ENCODE measurements at regions not wholly inside any gene's neighbourhood (a gene's known extent, or its start where the extent isn't known, plus 50 kb on each side); places are given as distances from the start of the nearest gene placed in this dataset.

- Histone ChIP-seq H3K4me3 (ENCODE audit: extremely low read depth, insufficient read depth, low read length, poor library complexity, severe bottlenecking) (peak overlapping the region; percentile 45), H3K4me1 (ENCODE audit: control insufficient read depth, insufficient read depth, low read length, poor library complexity, severe bottlenecking) (no peaks in the 10 kb centered on the region), H3K9me3 (ENCODE audit: control insufficient read depth, low read length) (no peaks in the 10 kb centered on the region), H3K36me3 (ENCODE audit: control insufficient read depth, insufficient read depth, low read length) (no peaks in the 10 kb centered on the region), H3K27ac (ENCODE audit: low read depth, low read length, severe bottlenecking) (no peak overlapping the region)
- WGBS, 2 experiments (ENCODE audit: insufficient coverage in 2 of 2), result 0 to 1% methylated on average over 53 to 70 of the region's 78 CpGs
These were observed 750.1 kb upstream of the SORCS1 start for GRCh38 chr10:107914450-107915214.

GRCh38 chr10:107913317-107914294, 749.1 kb upstream of the SORCS1 start:
- H3K27ac ChIP-seq (ENCODE audit: low read depth, low read length, severe bottlenecking), result no peak overlapping the region
- no peaks in the 10 kb centered on the region for H3K9me3 ChIP-seq (ENCODE audit: control insufficient read depth, low read length)
- WGBS, 2 experiments (ENCODE audit: insufficient coverage in 2 of 2), result 0% methylated on average over 1 of the region's 6 CpGs
- no peak overlapping the region for H3K4me3 ChIP-seq (ENCODE audit: extremely low read depth, insufficient read depth, low read length, poor library complexity, severe bottlenecking)
- H3K36me3 ChIP-seq (ENCODE audit: control insufficient read depth, insufficient read depth, low read length), result no peaks in the 10 kb centered on the region
- H3K4me1 ChIP-seq (ENCODE audit: control insufficient read depth, insufficient read depth, low read length, poor library complexity, severe bottlenecking), result no peaks in the 10 kb centered on the region

GRCh38 chr10:107901076-107901475, 736.6 kb upstream of the SORCS1 start:
- Histone ChIP-seq H3K36me3 (ENCODE audit: control insufficient read depth, insufficient read depth, low read length) (no peaks in the 10 kb centered on the region), H3K4me3 (ENCODE audit: extremely low read depth, insufficient read depth, low read length, poor library complexity, severe bottlenecking) (no peak overlapping the region), H3K9me3 (ENCODE audit: control insufficient read depth, low read length) (no peaks in the 10 kb centered on the region), H3K27ac (ENCODE audit: low read depth, low read length, severe bottlenecking) (no peak overlapping the region), H3K4me1 (ENCODE audit: control insufficient read depth, insufficient read depth, low read length, poor library complexity, severe bottlenecking) (no peaks in the 10 kb centered on the region)
- WGBS, 2 experiments (ENCODE audit: insufficient coverage in 2 of 2), result 50 to 67% methylated on average over 1 of the region's 2 CpGs

- no peaks in the 10 kb centered on the region for H3K36me3 ChIP-seq (ENCODE audit: control insufficient read depth, insufficient read depth, low read length)
- H3K9me3 ChIP-seq (ENCODE audit: control insufficient read depth, low read length), result no peaks in the 10 kb centered on the region
- WGBS, 2 experiments (ENCODE audit: insufficient coverage in 2 of 2), result no CpG with 5 or more reads among the region's 5 CpGs
- no peak overlapping the region for H3K4me3 ChIP-seq (ENCODE audit: extremely low read depth, insufficient read depth, low read length, poor library complexity, severe bottlenecking)
- H3K4me1 ChIP-seq (ENCODE audit: control insufficient read depth, insufficient read depth, low read length, poor library complexity, severe bottlenecking), result no peaks in the 10 kb centered on the region
- no peak overlapping the region for H3K27ac ChIP-seq (ENCODE audit: low read depth, low read length, severe bottlenecking)
These were observed 735.6 kb upstream of the SORCS1 start for GRCh38 chr10:107900131-107900530.

GRCh38 chr10:107899502-107900062, 735.1 kb upstream of the SORCS1 start:
- Histone ChIP-seq H3K36me3 (ENCODE audit: control insufficient read depth, insufficient read depth, low read length) (no peaks in the 10 kb centered on the region), H3K9me3 (ENCODE audit: control insufficient read depth, low read length) (no peaks in the 10 kb centered on the region), H3K4me1 (ENCODE audit: control insufficient read depth, insufficient read depth, low read length, poor library complexity, severe bottlenecking) (peaks cover under 1% of the 10 kb centered on the region), H3K27ac (ENCODE audit: low read depth, low read length, severe bottlenecking) (no peak overlapping the region), H3K4me3 (ENCODE audit: extremely low read depth, insufficient read depth, low read length, poor library complexity, severe bottlenecking) (no peak overlapping the region)
- 76 to 82% methylated on average over 2 to 3 of the region's 4 CpGs for WGBS, 2 experiments (ENCODE audit: insufficient coverage in 2 of 2)

GRCh38 chr10:107899075-107899474, 734.6 kb upstream of the SORCS1 start:
- Histone ChIP-seq H3K27ac (ENCODE audit: low read depth, low read length, severe bottlenecking) (no peak overlapping the region), H3K4me3 (ENCODE audit: extremely low read depth, insufficient read depth, low read length, poor library complexity, severe bottlenecking) (no peak overlapping the region), H3K9me3 (ENCODE audit: control insufficient read depth, low read length) (no peaks in the 10 kb centered on the region), H3K36me3 (ENCODE audit: control insufficient read depth, insufficient read depth, low read length) (no peaks in the 10 kb centered on the region), H3K4me1 (ENCODE audit: control insufficient read depth, insufficient read depth, low read length, poor library complexity, severe bottlenecking) (peaks cover 4% of the 10 kb centered on the region)
- WGBS, 2 experiments (ENCODE audit: insufficient coverage in 2 of 2), result 83 to 88% methylated on average over 1 to 4 of the region's 4 CpGs

GRCh38 chr10:107898392-107898791, 733.9 kb upstream of the SORCS1 start:
- no peaks in the 10 kb centered on the region for H3K9me3 ChIP-seq (ENCODE audit: control insufficient read depth, low read length)
- H3K27ac ChIP-seq (ENCODE audit: low read depth, low read length, severe bottlenecking), result no peak overlapping the region
- no peaks in the 10 kb centered on the region for H3K36me3 ChIP-seq (ENCODE audit: control insufficient read depth, insufficient read depth, low read length)
- 80 to 82% methylated on average over 2 to 4 of the region's 4 CpGs for WGBS, 2 experiments (ENCODE audit: insufficient coverage in 2 of 2)
- H3K4me1 ChIP-seq (ENCODE audit: control insufficient read depth, insufficient read depth, low read length, poor library complexity, severe bottlenecking), result peaks cover 4% of the 10 kb centered on the region
- H3K4me3 ChIP-seq (ENCODE audit: extremely low read depth, insufficient read depth, low read length, poor library complexity, severe bottlenecking), result no peak overlapping the region

GRCh38 chr10:107894516-107894915, 730.0 kb upstream of the SORCS1 start:
- no peak overlapping the region for H3K27ac ChIP-seq (ENCODE audit: low read depth, low read length, severe bottlenecking)
- H3K9me3 ChIP-seq (ENCODE audit: control insufficient read depth, low read length), result no peaks in the 10 kb centered on the region
- peaks cover 4% of the 10 kb centered on the region for H3K4me1 ChIP-seq (ENCODE audit: control insufficient read depth, insufficient read depth, low read length, poor library complexity, severe bottlenecking)
- no peaks in the 10 kb centered on the region for H3K36me3 ChIP-seq (ENCODE audit: control insufficient read depth, insufficient read depth, low read length)
- no peak overlapping the region for H3K4me3 ChIP-seq (ENCODE audit: extremely low read depth, insufficient read depth, low read length, poor library complexity, severe bottlenecking)
- WGBS, 2 experiments (ENCODE audit: insufficient coverage in 2 of 2), result 76% methylated on average over 2 of the region's 4 CpGs; no CpG with 5 or more reads in 1 of the 2 experiments

GRCh38 chr10:107889105-107889504, 724.6 kb upstream of the SORCS1 start:
- Histone ChIP-seq H3K27ac (ENCODE audit: low read depth, low read length, severe bottlenecking) (no peak overlapping the region), H3K9me3 (ENCODE audit: control insufficient read depth, low read length) (no peaks in the 10 kb centered on the region), H3K4me3 (ENCODE audit: extremely low read depth, insufficient read depth, low read length, poor library complexity, severe bottlenecking) (no peak overlapping the region), H3K36me3 (ENCODE audit: control insufficient read depth, insufficient read depth, low read length) (no peaks in the 10 kb centered on the region), H3K4me1 (ENCODE audit: control insufficient read depth, insufficient read depth, low read length, poor library complexity, severe bottlenecking) (no peaks in the 10 kb centered on the region)
- WGBS, 2 experiments (ENCODE audit: insufficient coverage in 2 of 2), result 80% methylated on average over 1 of the region's 2 CpGs; no CpG with 5 or more reads in 1 of the 2 experiments

- no peak overlapping the region for H3K4me3 ChIP-seq (ENCODE audit: extremely low read depth, insufficient read depth, low read length, poor library complexity, severe bottlenecking)
These were observed 715.7 kb upstream of the SORCS1 start for GRCh38 chr10:107880185-107880584.

More at GRCh38 chr10:107880185-107880584, 715.7 kb upstream of the SORCS1 start:
- H3K9me3 ChIP-seq (ENCODE audit: control insufficient read depth, low read length), result no peaks in the 10 kb centered on the region
- 80 to 94% methylated on average over 1 to 2 of the region's 2 CpGs for WGBS, 2 experiments (ENCODE audit: insufficient coverage in 2 of 2)
- no peaks in the 10 kb centered on the region for H3K4me1 ChIP-seq (ENCODE audit: control insufficient read depth, insufficient read depth, low read length, poor library complexity, severe bottlenecking)
- no peak overlapping the region for H3K27ac ChIP-seq (ENCODE audit: low read depth, low read length, severe bottlenecking)
- no peaks in the 10 kb centered on the region for H3K36me3 ChIP-seq (ENCODE audit: control insufficient read depth, insufficient read depth, low read length)

Measured in mesodermal cell (in vitro differentiated cells).